ENCODE measurements at regions not wholly inside any gene's neighbourhood (a gene's known extent, or its start where the extent isn't known, plus 50 kb on each side); places are given as distances from the start of the nearest gene placed in this dataset.

DNA sequence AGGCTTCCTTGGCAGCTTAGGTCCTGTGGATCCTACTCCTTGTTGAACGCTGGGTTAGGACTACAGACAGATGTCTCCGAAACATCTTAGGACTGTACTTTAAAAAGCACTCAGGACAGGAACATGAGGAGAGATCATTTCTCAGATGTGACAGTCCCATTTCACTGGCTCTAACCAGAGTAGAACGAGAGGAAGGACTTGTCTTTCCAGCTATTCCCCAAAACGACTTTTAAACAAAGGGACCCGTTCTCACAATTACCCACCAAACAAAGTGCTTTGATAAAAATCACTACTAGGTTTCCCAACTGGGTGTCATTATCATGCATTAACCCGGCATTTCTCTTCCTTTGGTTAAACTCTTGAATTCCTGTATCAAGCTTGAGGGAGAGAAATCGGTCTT, 84.7 kb upstream of the BARX2 start:
- DNase-seq = no peak

DNA sequence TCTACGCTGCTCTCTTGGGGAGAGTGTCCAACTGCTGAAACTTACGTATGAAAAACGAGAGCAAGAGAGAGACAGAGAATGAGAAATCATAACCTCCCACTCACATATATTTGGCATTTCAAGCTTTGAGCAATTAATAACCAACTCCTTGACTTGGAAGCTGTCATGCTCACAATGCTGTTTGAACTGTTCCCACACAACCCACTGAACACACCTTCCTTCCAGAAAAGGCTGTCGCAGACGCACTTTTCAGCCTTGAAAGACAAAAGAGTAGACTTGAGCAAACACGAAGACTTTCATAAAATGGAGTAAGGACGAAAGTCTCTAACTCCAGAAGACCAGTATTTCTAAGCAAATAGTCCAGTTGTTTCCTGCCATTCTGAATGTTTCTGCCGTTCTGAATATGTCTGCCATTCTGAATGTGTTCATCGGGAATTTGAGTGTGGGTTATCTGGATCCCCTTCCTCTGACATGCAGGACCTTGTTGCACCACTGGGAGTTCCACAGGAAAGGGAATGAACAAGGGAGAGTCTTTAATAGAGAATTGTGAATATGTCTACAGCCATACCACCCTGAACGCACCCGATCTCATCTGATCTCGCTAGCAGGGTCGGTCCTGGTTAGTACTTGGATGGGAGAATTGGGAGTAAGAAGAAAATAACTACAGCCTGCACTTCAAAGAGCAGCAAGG, 86.2 kb upstream of the BARX2 start:
- DNase-seq = no peak

DNA sequence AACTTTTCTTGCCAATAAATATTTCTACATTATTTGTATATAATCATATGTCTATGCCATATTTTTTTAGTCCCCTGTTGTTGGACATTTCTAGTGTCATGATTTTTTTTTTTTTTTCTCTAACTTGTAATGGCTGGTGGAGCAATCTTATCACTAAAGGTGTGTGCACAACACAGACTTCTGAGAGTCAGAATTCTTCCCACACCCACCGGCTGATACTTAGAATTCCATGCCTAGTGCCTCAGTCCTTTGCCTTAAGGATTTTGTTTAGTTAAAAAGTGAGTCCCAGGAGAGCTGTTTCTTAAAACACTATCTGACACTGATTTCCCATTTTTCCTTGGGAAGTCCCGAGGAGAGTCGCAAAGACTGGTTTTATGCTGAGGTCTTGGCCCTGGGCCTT, 87.7 kb upstream of the BARX2 start:
- no peak for DNase-seq

DNA sequence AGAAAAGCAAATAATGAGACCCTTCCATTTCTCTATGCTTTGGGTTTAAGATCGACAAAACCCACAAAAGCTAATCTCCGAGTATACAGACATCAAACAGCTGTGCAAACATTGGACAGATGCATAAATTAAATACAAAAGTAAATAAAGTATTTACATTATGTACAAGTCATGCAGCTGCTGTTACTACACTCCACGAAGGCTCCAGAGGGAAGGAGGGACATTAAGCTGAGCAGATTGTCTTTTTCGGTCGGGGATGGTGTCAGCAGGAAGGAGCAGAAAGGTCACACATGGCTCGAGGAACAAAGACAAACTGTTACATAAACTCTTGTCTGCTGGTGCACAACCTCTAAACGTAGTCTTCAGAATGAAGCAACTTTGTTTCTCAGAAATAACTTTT, 88.8 kb upstream of the BARX2 start:
- DNase-seq = no peak

DNA sequence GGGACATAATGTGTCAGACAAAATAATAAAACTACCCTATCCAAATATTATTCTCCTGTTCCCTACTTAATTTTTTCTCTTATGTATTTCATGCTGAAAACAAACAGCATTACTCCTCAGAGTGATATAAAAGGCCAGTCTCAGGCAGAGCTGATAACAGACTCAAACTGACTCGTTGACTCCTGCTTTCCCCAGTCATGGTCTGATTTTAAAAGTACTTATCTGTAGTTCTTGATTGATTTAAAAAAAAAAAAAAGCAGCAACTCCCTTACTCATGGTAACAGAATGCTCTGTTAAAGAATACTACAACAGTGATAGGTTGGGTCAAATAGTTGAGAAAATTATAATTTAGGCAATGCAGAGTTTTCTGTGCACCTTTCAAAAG, 90.3 kb upstream of the BARX2 start:
- DNase-seq = no peak

DNA sequence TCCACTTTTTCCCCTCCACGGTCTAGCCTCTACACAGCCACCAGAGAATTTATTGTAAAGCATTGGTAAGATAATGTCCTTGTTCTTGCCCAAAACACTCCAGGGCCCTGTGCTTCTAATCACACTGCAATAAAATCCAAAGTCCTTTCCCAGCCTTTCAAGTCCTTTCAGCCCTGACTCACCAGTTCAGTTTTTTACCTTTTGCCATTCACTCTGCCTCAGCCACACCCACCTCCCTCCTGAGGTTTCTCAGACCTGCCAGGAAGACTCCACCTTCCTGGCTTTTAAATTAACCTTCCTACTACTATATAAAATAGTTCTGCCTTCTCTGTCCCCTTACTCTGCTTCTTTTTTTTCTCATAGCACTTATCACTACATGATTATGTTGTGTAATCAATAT, 91.0 kb upstream of the ARHGAP32 start:
- DNase-seq = no peak

DNA sequence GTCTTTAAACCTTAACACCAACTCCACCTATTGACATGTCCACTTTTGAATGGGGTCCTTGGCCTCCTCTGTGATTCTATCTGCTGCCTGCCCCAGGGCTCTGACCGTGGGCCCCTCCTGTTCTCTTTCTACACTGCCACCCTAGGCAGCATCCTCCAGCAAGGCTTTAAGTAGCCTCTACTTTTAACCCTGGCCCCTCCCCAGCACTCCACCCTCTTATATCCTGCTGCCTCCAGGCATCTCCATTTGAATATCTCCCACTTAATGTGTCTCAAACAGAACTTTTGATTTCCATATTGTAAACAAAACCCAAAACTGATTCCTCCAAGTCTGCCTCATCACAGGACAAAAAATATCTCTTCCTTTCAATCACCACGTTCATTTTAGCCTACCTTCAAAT, 90.5 kb upstream of the ARHGAP32 start:
- no peak for DNase-seq

DNA sequence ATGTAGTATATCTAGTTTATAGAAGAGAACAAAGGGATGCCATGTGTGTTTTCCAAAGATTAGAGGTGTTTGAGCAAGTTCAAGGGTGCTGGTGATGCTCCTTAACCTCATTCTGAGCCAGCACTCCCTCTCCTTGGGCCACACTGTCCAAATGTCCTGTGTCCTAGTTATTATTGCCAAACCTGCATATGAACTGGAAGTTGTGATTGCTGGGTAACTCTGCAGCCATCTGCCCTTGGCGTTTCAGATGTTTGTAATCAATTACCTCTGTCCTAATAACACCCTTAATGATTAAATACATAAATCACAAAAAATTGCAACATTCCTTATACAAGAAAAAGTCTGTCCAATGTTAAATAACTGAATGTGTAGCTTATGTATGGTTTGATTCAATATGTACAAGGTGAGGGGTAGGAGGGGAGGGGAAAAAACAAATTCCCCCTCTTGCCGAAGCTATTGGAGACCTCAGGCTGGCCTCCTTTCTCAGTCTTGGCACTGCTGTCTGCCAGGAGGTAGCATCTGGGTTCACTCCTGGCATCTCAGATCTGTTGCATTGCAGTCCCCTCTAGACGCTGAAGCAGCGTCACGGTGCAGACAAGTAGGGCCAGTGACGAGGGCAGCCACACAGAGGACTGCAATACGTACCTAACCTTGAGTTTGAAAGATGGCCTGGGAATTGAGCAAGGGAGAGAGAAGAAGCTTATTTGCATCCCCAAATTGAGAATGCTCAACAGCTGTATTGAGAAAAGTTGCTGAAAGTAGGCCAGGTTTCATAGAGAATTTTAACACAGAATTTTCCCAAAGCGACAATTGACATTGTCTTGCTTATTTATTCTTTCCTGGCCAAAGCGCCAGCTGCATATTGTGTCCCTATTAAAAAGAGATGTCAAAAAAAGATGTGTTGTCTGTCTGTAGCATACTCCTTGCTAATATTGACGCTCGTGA, 89.6 kb upstream of the ARHGAP32 start:
- no peak for DNase-seq

DNA sequence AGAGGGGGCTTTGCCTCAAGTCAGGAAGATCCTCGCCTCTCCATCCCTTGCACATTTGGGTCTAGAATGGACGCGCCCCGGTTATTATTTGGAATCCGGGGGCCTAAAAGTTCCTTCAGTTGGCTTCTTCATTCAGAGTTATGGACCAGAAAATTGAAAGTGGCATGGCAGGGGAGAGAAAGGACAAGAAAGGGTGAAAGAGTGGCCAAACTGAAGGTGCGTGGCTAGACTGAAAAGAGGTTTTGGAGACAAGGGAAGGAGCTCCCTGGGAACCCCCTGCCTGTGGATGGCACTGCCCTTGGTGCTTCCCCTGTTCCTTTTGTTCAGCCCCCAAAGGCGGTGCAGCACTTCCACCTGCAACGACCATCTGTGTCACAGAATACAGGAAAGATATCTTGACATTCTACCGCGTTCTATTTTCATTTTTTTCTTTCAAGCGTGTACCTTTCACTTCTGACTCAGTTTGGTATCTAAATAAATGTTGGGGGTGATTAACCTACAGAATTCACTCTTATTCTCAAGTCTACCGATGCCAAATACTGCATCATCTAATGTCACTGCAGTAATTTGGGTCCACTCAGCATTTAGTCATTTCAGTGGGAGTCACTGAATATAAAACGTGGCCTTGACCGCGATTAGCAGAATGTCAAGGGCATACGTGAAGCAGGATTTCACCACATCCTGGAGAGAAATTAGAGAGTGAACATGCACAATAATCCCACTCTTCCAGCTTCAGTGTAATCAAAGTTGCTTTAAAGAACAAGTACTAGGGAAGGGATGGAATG, 88.1 kb upstream of the ARHGAP32 start:
- DNase-seq = no peak

DNA sequence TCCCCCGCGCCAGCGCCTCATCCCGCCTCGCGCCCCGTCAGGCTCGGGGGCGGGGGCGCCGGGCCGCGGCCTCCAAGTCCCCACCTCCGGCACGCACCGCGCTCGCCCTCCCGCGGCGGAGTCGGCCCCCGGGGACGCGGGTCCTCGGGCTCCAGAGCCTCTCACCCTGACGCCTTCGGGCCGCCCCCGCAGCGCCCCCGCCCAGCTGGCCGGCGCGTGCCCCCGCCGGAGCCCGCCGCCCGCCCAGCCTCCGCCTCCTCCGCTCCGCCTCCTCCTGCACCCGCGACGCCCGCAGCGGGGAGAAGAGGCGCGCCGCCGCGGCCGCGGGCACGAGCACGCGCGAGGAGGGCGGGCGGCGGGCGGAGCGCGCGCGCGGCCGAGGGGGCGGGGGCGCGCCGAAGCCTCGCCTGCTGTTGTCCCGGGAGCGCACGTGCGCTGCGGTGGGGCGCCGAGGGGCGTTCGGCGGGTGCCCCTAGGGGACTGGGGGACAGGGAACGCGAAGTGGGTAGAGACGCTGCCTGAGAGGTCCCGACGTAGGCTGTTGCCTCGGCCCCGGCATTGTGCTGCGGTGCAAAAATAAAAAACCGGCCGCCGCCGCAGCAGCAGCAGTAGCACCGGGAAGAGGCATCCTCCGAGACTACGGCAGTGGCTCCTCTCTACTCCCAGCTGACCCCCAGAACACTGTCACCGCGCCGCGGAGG, 87.4 kb upstream of the ARHGAP32 start:
- peak; percentile 29 for DNase-seq

DNA sequence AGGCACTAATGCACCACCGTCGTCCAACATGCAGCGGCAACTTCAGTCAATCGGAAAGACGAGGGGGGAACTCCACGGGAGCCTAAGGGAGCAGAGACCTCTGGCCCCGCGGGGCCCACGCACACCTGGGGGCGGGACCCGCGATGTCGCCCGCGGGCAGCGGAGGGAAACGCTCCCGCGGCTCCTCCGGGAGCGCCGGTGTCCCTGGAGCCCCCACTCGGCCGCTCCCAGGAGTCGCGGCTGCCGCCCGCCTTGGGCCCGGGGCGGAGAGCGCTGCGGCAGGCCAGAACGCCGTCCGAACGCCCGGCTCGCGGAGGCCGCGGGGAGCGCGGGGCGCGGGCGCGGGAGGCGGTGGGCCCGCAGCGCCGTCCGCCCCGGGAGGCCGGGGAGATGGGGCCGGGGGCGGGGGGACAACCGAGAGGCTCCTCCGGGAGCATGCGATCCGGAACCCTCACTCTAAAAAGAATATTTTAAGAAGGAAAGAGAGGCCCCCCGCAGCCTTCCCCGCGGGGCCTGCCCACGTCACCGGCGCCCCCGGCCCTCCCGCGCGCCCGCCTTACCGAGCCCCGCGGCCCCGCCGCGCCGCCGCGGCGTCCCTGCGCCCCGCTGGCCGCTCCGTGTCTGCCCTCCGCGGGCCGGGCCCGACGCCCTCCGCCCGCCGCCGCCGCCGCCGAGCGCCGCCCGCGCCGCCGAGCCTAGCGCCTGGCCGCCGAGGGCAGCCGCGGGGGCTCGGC, 86.6 kb upstream of the ARHGAP32 start:
- DNase-seq = no peak

DNA sequence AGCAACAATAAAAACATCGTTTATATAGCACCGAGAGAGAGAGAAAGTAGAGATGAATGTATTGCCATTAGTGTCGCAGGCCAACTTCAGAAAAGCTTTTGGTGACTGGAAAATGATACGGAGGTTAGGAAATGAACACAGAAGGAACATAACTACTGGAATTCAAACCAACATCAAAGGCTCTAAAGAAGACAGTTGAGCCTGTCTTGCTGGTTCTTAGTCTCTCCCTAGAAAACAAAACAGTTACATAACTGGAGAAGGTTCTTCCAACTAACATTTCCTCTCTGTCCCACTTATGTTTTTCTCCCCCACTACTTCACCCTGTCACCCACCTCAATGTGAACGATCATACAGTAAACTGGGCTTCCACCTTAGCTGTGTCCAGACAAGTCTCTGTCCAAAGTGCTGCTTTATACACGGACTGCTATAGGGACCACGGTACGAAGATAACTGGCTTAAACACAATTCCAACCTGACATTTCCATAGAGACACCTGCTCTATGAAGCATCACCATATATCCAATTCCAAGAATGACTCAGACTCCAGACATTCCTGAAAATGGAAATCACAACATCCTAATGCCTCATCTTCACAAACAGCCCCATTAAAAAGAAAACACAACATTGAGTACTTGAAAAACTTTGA, 85.2 kb upstream of the ARHGAP32 start:
- no peak for DNase-seq

DNA sequence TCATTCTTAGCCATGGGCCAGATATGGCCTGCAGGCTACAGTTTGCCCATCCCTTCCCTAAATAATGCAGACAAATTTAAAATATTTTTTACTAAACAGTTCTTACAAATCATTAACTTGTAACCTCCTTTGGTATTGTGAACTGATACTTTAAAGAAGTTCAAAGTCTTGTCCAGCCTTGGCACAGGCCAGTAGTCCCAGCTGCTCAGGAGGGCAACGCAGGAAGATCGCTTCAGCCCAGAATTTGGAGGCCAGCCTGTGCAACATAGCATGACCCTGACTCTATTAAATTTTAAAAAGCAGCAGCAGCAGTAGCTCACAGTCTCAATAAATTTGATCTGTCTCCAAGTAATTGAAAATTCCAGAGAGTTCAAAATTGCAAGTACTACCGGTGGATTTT, 83.7 kb upstream of the ARHGAP32 start:
- DNase-seq = no peak

DNA sequence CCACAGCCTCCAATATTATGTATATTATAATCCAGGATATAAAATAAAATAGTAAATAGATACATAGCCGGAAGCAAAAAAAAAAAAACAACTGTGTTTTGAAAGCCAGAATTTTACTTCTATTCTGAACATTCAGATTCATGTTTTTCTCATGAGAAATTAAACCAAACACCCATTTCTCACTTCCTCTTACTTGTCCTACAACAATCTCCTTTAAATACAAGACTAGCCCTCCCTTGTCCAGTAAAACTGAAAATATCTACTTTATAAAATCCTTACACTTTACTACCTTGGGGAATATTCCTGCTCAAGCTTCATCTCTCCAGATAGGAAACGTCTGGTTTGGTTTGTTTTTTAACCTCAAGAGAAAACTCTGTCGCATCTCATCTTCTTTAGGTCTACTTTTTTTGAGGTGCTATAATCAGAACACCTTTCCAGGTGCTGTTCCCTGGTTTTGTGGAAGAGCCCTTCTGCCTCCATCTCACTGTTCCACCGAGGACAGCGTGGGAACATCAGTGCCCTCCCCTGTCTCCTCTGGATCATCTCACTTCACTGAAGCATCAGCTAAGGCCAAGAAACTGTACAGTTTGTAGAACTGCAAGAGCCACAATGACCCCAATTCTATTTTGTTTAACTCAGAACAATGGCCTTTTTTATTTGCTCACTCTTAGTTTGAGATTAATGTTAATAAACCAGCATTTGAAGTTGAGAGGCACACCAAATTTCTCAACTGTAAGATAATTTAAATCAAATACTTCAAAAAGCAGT, 82.0 kb upstream of the ARHGAP32 start:
- DNase-seq = no peak

DNA sequence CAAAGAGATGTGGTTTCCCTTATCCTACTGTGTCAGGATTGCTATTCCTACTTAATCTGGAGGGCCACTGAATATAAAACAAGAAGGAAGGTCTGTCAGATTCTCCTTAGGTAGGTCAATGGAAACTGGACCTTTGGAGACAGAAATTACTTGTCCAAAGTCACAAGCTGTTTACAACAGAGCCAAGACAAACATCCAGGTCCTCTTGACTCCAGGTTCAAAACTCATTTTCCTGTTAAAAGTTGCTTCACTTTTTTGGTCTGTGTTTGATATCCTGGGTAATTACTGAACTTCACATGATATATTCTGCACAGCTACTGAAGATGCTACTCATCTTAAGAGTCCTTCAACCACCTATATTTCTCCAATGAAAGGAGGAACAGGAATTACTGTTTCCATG, 81.2 kb upstream of the ARHGAP32 start:
- DNase-seq = no peak

DNA sequence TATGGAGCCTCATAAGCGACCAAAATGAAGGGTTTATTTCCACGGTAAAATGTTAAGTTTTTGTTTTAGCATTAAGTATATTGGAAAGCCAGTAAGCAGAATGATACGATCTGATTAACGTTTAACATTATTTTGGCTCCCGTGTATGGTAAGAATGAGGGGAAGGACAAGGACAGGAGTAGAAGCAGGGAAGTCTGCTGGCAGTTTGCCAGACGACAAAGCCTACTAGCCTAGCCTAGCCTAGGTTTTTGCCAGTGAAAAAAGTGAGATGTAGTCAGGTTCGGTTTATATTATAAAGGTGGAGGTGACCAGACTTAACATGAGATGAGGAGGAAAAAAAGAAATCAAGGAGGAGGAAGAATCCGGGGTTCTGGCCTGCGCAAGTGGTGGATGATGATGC, 78.9 kb upstream of the ARHGAP32 start:
- no peak for DNase-seq

DNA sequence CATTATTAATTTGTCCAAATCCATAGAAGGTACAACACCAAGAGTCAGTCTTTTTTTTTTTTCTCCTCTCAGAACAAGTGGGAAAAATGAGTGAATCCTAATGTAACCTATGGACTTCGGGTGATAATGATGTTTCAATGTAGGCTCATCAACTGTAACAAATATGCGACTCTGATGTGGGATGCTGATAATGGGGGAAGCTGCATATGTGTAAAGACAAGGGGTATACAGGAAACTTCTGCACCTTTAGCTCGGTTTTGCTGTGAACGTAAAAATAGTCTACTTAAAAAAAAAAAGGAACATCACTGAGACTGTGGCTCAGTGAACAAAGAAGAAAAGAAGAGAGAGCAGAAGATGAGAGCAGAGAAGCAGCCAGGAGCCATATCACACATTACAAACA, 78.3 kb upstream of the ARHGAP32 start:
- DNase-seq = no peak

DNA sequence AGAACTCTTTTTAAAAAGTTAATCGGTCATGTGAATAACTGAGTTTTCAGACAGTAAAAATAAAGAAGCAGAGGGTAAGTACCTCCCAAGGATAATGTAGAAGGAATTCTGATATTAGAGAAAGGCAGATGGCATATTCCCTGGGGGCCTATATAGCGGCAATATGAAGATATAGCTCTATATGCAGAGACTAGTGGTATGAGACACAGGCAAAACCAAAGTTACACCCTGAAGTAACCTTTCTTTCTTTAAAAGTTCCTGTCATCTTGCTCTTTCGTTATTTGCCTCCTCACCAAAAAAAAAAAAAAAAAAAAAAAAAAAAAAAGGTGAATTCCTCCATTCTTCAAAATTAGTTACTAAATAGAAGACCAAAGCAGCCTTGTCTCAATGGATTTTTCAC, 76.2 kb upstream of the ARHGAP32 start:
- DNase-seq = peak; percentile 77

DNA sequence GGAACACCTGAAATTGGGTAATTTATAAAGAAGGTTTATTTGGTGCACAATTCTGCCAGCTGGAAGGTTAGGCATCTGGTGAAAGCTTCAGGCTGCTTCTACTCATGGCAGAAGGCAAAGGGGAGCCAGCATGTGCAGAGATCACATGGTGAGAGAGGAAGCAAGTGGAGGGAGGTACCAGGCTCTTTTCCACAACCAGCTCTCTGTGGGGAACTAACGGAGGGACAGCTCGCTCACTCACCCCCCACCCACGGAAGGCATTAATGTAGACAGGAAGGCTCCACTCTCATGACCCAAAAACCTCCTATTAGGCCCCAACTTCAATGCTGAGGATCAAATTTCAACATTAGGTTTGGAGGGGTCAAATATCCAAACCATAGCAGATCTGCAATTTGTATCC, 75.6 kb upstream of the ARHGAP32 start:
- DNase-seq = peak; percentile 53

DNA sequence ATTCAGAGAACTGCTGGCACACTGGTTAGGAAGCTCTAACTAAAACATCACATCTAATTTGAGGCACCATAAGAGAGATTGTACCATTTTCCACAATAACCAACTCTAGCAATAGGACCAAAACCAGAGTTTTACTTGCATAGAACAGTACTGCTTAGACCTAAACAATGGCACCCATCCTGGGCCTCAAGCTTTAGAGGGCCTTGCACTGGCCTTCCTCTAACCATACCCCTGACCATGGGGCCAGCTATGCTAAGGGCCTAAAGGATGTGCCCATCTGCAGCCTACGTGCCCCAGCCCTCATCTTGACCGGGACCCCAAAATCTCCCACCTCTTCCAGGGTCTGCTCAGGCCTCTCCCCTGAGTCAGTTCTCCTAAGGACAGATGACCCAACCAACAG, 74.4 kb upstream of the ARHGAP32 start:
- no peak for DNase-seq

Measured in DMS 273 treated with DMSO at 0.1 percent for 48 hours (cell line).